NCI-H82 treated with DMSO at 0.1 percent for 48 hours (cell line): ENCODE measurements at regions not wholly inside any gene's neighbourhood (a gene's known extent, or its start where the extent isn't known, plus 50 kb on each side); places are given as distances from the start of the nearest gene placed in this dataset.
"Not testable (repeated sequence)": the region's sequence is repeated elsewhere in the genome, so short reads cannot be mapped to it uniquely, and the experiment has no call there.

Source experiments
- DNase-seq: peaks from one replicate; lab custom pipeline; 2025; ENCODE audit not compliant: unreplicated experiment; lab: John Stamatoyannopoulos, UW

DNA sequence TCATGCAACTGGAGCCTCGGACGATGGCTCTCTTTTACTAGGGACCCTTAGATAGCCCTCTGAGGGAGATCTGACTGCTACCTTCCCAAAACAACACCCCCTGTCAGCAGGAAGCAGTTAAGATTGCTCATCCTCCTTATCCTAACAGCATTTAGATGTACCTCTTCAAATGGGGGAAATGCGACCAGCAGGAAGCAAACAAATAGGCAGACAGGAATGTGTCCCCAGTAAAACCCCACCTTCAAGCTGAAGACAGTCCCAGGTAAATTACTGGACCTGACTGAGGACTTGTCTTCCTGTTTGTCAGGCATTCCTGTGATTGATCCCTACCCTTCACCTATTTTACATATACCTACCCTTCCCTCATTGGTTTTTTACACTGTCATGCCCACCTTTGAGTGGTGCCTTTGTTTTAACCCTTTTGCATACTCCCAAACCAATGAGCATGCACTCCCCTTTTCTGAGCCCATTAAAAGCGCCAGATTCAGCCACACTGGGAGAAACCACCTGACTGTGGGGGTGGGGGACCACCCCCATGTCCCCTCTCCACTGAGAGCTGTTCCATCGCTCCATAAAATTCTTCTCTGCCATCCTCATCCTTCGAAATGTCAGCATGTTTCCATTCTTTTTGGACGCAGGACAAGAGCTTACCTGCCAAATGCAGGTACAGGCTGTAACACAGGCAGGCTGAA lies 954.0 kb upstream of the CDH6 start:
- no peak for DNase-seq

DNA sequence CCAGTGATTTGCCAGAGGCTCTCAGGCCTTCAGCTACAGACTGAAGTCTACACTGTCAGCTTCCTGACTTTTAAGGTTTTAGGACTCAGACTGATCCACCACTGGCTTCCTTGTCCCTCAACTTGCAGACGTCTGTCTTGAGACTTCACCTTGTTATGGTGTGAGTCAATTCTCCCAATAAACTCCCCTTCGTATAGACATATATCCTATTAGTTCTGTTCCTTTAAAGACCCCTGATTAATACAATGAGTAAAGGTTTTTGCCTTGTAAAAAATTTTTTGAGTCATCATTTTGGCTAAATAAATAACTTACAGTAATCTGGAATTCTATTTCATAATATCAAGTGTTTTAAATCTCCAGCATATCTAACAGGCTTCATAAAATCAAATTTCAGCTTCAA lies 956.3 kb upstream of the CDH6 start:
- no peak for DNase-seq

- DNase-seq: no peak
Observed at GRCh38 chr5:30209755-30210154, 983.7 kb upstream of the CDH6 start.

- DNase-seq: no peak
Observed at GRCh38 chr5:30197662-30198061, 995.8 kb upstream of the CDH6 start.

- DNase-seq: no peak
Observed at GRCh38 chr5:30195036-30195435, 998.5 kb upstream of the CDH6 start.

DNA sequence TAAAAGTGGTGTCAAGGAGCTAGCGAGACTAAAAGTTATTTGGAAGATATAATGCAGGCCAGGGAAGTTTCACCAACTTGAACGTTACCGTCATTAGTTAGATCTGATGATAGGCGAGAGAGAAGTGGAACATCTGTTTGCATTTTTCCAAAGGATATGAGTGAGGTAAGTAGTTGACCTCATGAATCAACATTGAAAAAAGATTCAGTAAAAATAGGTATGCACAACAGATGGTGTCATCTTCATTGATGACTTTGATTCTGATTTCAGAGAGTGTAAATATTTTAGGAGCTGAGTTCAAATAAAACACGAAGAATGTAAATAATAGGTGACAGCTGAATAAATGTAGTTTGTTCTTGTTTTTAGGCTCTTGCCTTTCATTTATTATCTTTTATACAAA lies 998.9 kb upstream of the CDH6 start:
- no peak for DNase-seq

DNA sequence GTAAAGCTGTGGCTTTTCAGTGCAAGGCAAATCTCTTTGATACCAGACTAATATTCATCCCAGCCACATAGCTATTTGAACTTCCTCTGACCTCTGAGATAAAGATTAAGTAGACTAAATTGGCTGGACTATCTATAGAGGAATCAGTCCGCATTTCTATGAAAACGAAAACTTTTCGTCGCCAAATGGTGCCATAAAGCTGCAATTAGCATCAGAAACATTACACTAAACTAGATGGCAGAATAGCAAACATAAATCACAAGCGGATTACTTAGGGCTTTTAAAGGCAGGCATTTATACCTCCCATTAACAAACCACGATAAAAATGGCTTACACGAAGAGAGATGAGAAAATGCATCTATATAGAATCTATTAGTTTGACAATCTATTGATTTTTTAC lies 1009.7 kb upstream of the CDH6 start:
- no peak for DNase-seq

GRCh38 chr5:30156156-30156555 lies 1037.3 kb upstream of the CDH6 start:
- no peak for DNase-seq

GRCh38 chr5:30152431-30152830 lies 1041.1 kb upstream of the CDH6 start:
- no peak for DNase-seq

- no peak for DNase-seq
Observed at GRCh38 chr5:30150231-30150630, 1043.3 kb upstream of the CDH6 start.

- no peak for DNase-seq
Observed at GRCh38 chr5:30149526-30149925, 1044.0 kb upstream of the CDH6 start.

DNA sequence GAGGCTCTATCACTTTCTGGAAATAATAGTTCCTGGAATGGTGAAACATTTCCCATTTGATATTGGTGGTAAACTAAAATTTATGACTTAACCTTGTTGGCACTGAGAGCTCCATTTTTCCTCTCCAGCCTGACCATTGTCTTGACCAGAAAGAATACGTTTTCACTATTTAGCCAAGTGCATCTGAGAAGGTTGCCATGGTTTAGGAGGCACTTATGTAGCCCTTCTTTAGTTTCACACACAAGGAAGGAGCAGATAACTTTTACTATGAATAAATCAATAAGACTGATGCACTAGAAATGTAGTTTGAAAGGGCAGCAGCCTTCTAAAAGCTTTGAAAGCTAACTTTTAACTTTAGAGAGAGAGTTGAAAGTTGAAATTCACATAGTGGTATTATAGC lies 1045.5 kb upstream of the CDH6 start:
- DNase-seq: no peak

DNA sequence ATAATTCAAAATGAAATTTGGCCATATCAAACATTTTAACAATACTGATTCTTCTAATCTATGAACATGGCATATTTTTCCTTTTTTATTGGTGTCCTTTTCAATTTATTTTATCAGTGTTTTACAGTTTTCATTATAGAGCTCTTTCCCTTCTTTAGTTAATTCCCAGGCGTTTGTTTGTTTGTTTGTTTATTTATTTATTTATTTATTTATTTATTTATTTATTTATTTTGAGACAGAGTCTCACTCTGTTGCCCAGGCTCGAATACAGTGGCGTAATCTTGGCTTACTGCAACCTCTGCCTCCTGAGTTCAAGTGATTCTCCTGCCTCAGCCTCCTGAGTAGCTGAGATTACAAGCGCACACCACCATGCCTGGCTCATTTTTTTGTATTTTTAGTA lies 1049.4 kb upstream of the CDH6 start:
- not testable (repeated sequence) for DNase-seq

- no peak for DNase-seq
Observed at GRCh38 chr5:30142432-30142831, 1051.1 kb upstream of the CDH6 start.

DNA sequence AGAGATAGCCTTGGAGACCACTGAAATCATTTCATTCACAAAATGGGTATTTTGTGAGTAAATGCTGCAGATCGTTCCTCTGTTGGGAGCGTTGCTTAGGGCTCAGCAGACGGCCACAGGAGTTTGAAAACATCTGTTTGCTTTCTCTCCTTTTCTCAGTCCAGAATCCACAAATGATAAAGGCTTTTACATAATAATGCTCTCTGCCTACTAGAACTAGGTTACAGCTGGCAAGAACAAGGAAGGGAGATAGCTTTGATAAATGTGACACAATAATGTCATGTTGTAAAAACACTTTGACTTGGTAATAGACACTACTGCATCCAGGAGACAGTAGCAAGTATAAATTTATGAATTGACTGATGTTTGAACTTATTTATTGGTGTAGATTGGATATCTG lies 1072.4 kb upstream of the CDH6 start:
- DNase-seq: no peak

- DNase-seq: no peak
Observed at GRCh38 chr5:30117135-30117534, 1076.4 kb upstream of the CDH6 start.

DNA sequence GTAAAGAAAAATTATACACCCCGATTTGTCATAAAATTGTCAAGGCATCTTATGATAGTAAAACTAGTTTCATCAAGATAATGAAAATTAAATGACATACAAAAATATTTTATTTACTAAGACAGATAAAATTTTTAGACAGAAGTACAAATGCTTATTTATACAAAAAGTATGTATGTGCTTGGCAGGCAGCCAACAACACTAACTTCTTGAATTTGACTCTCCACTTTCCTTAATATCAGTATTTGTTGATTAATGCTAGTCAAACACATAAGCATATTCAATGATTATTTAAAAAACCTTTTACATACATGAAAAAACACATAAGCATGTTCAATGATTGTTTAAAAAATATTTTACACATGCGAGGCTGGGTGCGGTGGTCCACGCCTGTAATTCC lies 1079.9 kb upstream of the CDH6 start:
- no peak for DNase-seq

- no peak for DNase-seq
Observed at GRCh38 chr5:30112867-30113266, 1080.6 kb upstream of the CDH6 start.

- DNase-seq: no peak
Observed at GRCh38 chr5:30108051-30108450, 1085.4 kb upstream of the CDH6 start.

GRCh38 chr5:30106596-30106995 lies 1086.9 kb upstream of the CDH6 start:
- DNase-seq: no peak

GRCh38 chr5:30104872-30105596 lies 1088.5 kb upstream of the CDH6 start:
- DNase-seq: no peak

DNA sequence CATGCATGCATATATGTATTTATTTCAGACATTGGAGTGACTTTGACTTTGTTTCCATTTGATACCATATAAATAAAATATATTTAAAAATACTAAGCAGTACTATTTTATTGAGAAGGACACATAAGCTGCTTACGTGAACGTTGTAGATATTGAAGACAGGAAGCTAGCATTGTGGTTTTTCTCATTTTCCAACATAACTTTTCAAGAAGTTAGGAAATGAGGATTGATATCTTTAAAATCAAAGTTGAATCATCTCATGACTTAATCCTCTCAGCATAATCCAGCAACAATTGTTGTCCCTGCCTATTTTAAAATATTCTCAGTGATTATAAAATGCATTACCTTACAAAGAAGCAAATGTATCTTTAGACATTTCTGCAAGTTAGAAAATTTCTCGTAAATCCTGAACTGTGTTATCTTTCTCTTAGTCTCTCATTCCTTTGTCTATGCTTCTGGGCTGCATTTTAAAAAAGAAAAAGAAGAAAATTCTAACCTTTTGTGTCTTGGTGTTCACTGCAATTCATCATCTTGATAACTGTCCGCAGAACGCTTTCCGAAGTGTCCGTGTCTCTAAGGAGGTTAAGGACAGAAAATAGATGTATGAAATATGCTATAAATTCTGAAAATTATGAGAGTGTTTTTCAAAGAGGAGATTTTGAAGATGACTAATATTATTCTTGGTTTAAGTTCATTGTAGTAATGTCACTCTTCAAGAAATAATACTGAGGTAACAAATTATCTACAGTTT lies 1089.9 kb upstream of the CDH6 start:
- no peak for DNase-seq
